ENCODE measurements at regions not wholly inside any gene's neighbourhood (a gene's known extent, or its start where the extent isn't known, plus 50 kb on each side); places are given as distances from the start of the nearest gene placed in this dataset.

DNA sequence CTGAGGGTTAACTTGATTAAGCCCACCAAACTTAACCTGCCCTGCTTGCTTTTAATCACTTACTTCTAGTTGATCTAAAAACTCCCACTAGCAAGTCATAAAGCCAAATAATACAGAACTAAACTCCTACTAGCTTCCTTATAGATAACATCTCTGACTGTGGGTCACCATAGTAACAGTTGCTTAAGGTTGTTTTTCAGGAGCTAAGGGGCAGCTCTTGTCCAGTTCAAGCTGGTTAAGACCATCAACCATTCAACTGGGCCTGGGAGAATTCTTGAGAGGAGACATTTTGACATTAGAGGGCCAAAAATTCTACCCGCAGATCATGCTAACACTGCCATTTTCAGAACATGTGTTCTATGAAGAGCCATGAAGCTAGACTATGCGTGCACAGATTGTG lies 67.0 kb downstream of the UCHL1 start:
- peaks cover 10% of the 10 kb centered on the region; the same call in 1 of the 2 replicates for H3K4me1 ChIP-seq (ENCODE audit: insufficient read depth, low read length)
- H2BK20ac ChIP-seq (ENCODE audit: low read depth, low read length, poor library complexity, severe bottlenecking): no peak overlapping the region
- no peak overlapping the region for H2BK120ac ChIP-seq (ENCODE audit: low read depth, low read length, poor library complexity, severe bottlenecking)
- no peak overlapping the region for H2BK12ac ChIP-seq (ENCODE audit: insufficient read length, low read depth, low read length)
- DNase-seq: no peak
- Mint-ChIP-seq H3K4me1 (peaks cover 37 to 38% of the 10 kb centered on the region in 2 experiments), H3K27ac (no peak overlapping the region), H3K9me3 (peaks cover 5 to 7% of the 10 kb centered on the region in 2 experiments; a peak in 4 of 5 replicates), H3K36me3 (ENCODE audit: insufficient read depth in 1 of 3, low read depth in 3 of 3) (peaks cover 0 to 12% (median 3%) of the 10 kb centered on the region in 3 experiments; a peak in 3 of 7 replicates), H3K4me3 (no peak overlapping the region), H3K27me3 (ENCODE audit: low read depth) (peaks cover 2% of the 10 kb centered on the region)
- no peak overlapping the region for H2AFZ ChIP-seq (ENCODE audit: low read length)
- no peak overlapping the region for H2AK5ac ChIP-seq (ENCODE audit: insufficient read length, low read length)
- no peak overlapping the region for H2BK15ac ChIP-seq (ENCODE audit: low read depth, low read length)
- no peak overlapping the region for H4K91ac ChIP-seq (ENCODE audit: insufficient read length, low read depth, low read length)
- H3K23me2 ChIP-seq (ENCODE audit: insufficient read length, low read depth, low read length, poor library complexity, severe bottlenecking): no peaks in the 10 kb centered on the region
- H4K5ac ChIP-seq (ENCODE audit: insufficient read length, low read depth, low read length): no peak overlapping the region
- H3K27me3 ChIP-seq (ENCODE audit: insufficient read depth, low read length): no peaks in the 10 kb centered on the region
- H4K8ac ChIP-seq (replicated peaks; ENCODE audit: insufficient read length, low read depth, low read length): no peak overlapping the region
- H2BK5ac ChIP-seq (ENCODE audit: insufficient read length, low read length): no peak overlapping the region
- no peaks in the 10 kb centered on the region for H4K20me1 ChIP-seq (ENCODE audit: control insufficient read depth, insufficient read depth, insufficient read length)
- no peak overlapping the region for H3K4me2 ChIP-seq (ENCODE audit: insufficient read depth, insufficient read length, low read length)
- TF ChIP-seq, protein P1, sequence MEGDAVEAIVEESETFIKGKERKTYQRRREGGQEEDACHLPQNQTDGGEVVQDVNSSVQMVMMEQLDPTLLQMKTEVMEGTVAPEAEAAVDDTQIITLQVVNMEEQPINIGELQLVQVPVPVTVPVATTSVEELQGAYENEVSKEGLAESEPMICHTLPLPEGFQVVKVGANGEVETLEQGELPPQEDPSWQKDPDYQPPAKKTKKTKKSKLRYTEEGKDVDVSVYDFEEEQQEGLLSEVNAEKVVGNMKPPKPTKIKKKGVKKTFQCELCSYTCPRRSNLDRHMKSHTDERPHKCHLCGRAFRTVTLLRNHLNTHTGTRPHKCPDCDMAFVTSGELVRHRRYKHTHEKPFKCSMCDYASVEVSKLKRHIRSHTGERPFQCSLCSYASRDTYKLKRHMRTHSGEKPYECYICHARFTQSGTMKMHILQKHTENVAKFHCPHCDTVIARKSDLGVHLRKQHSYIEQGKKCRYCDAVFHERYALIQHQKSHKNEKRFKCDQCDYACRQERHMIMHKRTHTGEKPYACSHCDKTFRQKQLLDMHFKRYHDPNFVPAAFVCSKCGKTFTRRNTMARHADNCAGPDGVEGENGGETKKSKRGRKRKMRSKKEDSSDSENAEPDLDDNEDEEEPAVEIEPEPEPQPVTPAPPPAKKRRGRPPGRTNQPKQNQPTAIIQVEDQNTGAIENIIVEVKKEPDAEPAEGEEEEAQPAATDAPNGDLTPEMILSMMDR (conservative IDR thresholded peaks at IDR 0.05): no peak
- no peak overlapping the region for H3K18ac ChIP-seq (ENCODE audit: insufficient read length, low read depth, low read length)
- H3K9me3 ChIP-seq (ENCODE audit: control insufficient read depth, low read depth, low read length): no peaks in the 10 kb centered on the region
- H3K14ac ChIP-seq (ENCODE audit: insufficient read depth, low read length): no peak overlapping the region
- no CpG with 5 or more reads among the region's 2 CpGs for WGBS (ENCODE audit: extremely low coverage, insufficient read length, low lambda C conversion rate)
- H3K27ac ChIP-seq (ENCODE audit: insufficient read length, low read depth, low read length): no peak overlapping the region
- H3K56ac ChIP-seq (ENCODE audit: insufficient read length, low read depth, low read length): no peak overlapping the region
- no peak overlapping the region for H3K4ac ChIP-seq (ENCODE audit: low read depth, low read length)
- no peak overlapping the region for H3T11ph ChIP-seq (ENCODE audit: low read length)
- H3K79me1 ChIP-seq (ENCODE audit: insufficient read depth, low read depth, low read length, poor library complexity, severe bottlenecking): no peaks in the 10 kb centered on the region
- H3K23ac ChIP-seq (ENCODE audit: insufficient read length, low read depth, low read length): no peak overlapping the region
- no peaks in the 10 kb centered on the region for H3K79me2 ChIP-seq (ENCODE audit: insufficient read depth, low read length)
- H3K9ac ChIP-seq (ENCODE audit: extremely low read depth, insufficient read length, low read length): no peak overlapping the region
